ENCODE measurements at regions not wholly inside any gene's neighbourhood (a gene's known extent, or its start where the extent isn't known, plus 50 kb on each side); places are given as distances from the start of the nearest gene placed in this dataset.

DNA sequence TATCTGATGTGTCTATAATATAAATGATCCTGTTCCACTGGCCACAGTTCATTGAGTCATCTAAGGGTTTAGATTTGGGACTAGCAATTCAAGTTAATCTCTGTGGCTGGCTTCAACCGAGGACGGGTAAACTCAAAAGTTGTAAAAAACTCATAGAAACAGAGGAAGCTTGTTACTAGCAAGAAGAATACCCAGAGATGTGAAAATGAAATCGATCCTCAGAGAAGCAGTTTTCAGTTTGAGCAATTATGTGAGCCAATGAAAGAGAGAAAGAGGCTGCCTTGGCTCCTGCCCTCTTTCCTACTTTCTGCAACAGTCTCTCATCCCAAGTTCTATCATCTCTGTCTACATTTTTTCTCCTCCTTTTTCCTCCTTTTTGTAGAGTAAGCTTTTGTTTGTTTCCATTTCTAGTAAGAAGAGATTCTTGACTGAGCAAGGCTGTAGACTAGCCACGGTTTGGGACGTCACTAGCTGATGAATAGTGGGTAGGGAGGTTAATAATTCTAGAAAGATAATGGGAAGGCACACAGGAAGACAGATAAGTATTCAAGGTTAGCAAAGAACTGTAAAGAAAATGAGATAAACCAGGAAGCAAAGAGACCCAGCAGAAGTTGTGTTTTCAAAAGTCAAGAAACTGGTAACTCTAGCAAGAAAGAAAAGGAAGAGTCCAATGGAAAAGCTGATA lies 298.9 kb upstream of the NR2F2 start (continued):
- TF ChIP-seq ZNF205 (CRISPR knock-in tag; IDR thresholded peaks at IDR 0.05), result no peak
- no peak for TF ChIP-seq PAF1 (CRISPR knock-in tag; IDR thresholded peaks at IDR 0.05)
- TF ChIP-seq ZNF354B (CRISPR knock-in tag; IDR thresholded peaks at IDR 0.05), result no peak

DNA sequence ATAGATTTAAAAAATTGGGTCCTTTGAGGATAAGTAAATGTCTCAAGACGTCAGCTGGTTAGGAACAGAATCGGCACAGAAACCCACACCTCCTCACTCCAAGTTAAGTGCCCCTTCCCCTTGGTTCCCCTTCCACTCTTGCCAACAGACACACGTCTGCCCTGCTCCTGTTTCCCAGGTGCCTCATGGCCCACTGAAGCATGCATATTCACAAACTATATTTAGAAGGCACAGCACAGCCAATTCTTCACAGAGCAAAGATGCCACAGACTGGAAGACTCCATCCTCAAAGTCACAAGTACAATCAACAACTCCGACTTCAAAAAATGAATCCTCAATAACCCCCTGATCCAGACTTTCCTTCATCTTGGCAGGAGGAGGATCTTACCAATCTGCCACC lies 295.4 kb upstream of the NR2F2 start:
- Histone ChIP-seq H4K20me1 (ENCODE audit: insufficient read depth, low read length) (no peaks in the 10 kb centered on the region), H3K4me1 (ENCODE audit: insufficient read depth, low read length) (peaks cover 11% of the 10 kb centered on the region), H3K4me2 (ENCODE audit: low read depth, low read length) (no peak overlapping the region), H3K36me3 (replicated peaks in 1 of 2; ENCODE audit: control insufficient read depth in 1 of 2, insufficient read depth in 2 of 2, low read length in 2 of 2) (no peaks in the 10 kb centered on the region), H3K79me2 (ENCODE audit: insufficient read depth, low read length) (no peaks in the 10 kb centered on the region), H2AFZ (ENCODE audit: low read length) (no peak overlapping the region), H3K27ac (ENCODE audit: extremely low read length, insufficient read depth, low read length) (no peak overlapping the region), H3K27me3 (ENCODE audit: control insufficient read depth in 1 of 2, insufficient read depth in 2 of 2, low read length in 2 of 2) (no peaks in the 10 kb centered on the region), H3K4me3 (replicated peaks in 1 of 3; ENCODE audit: insufficient read depth in 1 of 3, low read depth in 2 of 3, low read length in 3 of 3) (no peak overlapping the region), H3K9ac (ENCODE audit: insufficient read depth, low read depth, low read length) (no peak overlapping the region), H3K9me3 (ENCODE audit: low read length) (no peaks in the 10 kb centered on the region)
- no peak for DNase-seq (ENCODE audit: low spot score)
- no peak for ATAC-seq
- no peak for FAIRE-seq
- ChIA-PET CTCF (ENCODE audit: low intra/inter-chr PET ratio, low total read pairs) (no interaction called here), POLR2A (no interaction called here)
- no TSS peak for BruUV-seq (replicated peaks)
- in situ Hi-C loops (cut with HindIII; ENCODE audit: extremely low pct_ligation_motif_present, low pct_unique_long_range_greater_than_20kb) (no loop called here), intact Hi-C loops (cut with micrococcal nuclease; ENCODE audit: unreplicated experiment) (no loop called here)
- WGBS (ENCODE audit: low lambda C conversion rate), result 57% methylated on average over 4 of the region's 4 CpGs
- TF ChIP-seq MIXL1 (CRISPR knock-in tag; IDR thresholded peaks at IDR 0.05) (no peak), ZNF143 (CRISPR knock-in tag; IDR thresholded peaks at IDR 0.05) (no peak), ZNF563 (CRISPR knock-in tag; IDR thresholded peaks at IDR 0.05) (no peak), ZZZ3 (CRISPR knock-in tag; IDR thresholded peaks at IDR 0.05; ENCODE audit: borderline replicate concordance) (no peak), ZNF615 (CRISPR knock-in tag; IDR thresholded peaks at IDR 0.05; ENCODE audit: borderline replicate concordance) (no peak), XBP1 (CRISPR knock-in tag; IDR thresholded peaks at IDR 0.05) (no peak), XRCC5 (optimal IDR thresholded peaks at IDR 0.05; ENCODE audit: low read length) (no peak), ZFP90 (CRISPR knock-in tag; IDR thresholded peaks at IDR 0.05; ENCODE audit: borderline replicate concordance) (no peak), ZNF282 (IDR thresholded peaks at IDR 0.05; ENCODE audit: partially characterized antibody) (no peak)
- TF ChIP-seq, protein P1, sequence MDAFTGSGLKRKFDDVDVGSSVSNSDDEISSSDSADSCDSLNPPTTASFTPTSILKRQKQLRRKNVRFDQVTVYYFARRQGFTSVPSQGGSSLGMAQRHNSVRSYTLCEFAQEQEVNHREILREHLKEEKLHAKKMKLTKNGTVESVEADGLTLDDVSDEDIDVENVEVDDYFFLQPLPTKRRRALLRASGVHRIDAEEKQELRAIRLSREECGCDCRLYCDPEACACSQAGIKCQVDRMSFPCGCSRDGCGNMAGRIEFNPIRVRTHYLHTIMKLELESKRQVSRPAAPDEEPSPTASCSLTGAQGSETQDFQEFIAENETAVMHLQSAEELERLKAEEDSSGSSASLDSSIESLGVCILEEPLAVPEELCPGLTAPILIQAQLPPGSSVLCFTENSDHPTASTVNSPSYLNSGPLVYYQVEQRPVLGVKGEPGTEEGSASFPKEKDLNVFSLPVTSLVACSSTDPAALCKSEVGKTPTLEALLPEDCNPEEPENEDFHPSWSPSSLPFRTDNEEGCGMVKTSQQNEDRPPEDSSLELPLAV (CRISPR knock-in tag; conservative IDR thresholded peaks at IDR 0.05; ENCODE audit: low read depth), result no peak
- TF ChIP-seq, protein P2, sequence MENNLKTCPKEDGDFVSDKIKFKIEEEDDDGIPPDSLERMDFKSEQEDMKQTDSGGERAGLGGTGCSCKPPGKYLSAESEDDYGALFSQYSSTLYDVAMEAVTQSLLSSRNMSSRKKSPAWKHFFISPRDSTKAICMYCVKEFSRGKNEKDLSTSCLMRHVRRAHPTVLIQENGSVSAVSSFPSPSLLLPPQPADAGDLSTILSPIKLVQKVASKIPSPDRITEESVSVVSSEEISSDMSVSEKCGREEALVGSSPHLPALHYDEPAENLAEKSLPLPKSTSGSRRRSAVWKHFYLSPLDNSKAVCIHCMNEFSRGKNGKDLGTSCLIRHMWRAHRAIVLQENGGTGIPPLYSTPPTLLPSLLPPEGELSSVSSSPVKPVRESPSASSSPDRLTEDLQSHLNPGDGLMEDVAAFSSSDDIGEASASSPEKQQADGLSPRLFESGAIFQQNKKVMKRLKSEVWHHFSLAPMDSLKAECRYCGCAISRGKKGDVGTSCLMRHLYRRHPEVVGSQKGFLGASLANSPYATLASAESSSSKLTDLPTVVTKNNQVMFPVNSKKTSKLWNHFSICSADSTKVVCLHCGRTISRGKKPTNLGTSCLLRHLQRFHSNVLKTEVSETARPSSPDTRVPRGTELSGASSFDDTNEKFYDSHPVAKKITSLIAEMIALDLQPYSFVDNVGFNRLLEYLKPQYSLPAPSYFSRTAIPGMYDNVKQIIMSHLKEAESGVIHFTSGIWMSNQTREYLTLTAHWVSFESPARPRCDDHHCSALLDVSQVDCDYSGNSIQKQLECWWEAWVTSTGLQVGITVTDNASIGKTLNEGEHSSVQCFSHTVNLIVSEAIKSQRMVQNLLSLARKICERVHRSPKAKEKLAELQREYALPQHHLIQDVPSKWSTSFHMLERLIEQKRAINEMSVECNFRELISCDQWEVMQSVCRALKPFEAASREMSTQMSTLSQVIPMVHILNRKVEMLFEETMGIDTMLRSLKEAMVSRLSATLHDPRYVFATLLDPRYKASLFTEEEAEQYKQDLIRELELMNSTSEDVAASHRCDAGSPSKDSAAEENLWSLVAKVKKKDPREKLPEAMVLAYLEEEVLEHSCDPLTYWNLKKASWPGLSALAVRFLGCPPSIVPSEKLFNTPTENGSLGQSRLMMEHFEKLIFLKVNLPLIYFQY (CRISPR knock-in tag; IDR thresholded peaks at IDR 0.05; ENCODE audit: borderline replicate concordance), result no peak
- TF ChIP-seq, protein P3, sequence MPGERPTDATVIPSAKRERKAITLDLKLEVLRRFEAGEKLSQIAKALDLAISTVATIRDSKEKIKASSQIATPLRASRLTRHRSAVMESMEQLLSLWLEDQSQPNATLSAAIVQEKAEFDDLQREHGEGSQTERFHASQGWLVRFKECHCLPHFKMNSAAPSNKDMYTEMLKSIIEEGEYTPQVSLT (CRISPR knock-in tag; IDR thresholded peaks at IDR 0.05; ENCODE audit: borderline replicate concordance, low read depth), result no peak
- TF ChIP-seq, protein P4, sequence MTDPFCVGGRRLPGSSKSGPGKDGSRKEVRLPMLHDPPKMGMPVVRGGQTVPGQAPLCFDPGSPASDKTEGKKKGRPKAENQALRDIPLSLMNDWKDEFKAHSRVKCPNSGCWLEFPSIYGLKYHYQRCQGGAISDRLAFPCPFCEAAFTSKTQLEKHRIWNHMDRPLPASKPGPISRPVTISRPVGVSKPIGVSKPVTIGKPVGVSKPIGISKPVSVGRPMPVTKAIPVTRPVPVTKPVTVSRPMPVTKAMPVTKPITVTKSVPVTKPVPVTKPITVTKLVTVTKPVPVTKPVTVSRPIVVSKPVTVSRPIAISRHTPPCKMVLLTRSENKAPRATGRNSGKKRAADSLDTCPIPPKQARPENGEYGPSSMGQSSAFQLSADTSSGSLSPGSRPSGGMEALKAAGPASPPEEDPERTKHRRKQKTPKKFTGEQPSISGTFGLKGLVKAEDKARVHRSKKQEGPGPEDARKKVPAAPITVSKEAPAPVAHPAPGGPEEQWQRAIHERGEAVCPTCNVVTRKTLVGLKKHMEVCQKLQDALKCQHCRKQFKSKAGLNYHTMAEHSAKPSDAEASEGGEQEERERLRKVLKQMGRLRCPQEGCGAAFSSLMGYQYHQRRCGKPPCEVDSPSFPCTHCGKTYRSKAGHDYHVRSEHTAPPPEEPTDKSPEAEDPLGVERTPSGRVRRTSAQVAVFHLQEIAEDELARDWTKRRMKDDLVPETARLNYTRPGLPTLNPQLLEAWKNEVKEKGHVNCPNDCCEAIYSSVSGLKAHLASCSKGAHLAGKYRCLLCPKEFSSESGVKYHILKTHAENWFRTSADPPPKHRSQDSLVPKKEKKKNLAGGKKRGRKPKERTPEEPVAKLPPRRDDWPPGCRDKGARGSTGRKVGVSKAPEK (CRISPR knock-in tag; IDR thresholded peaks at IDR 0.05; ENCODE audit: borderline replicate concordance), result no peak
